ENCODE measurements at regions not wholly inside any gene's neighbourhood (a gene's known extent, or its start where the extent isn't known, plus 50 kb on each side); places are given as distances from the start of the nearest gene placed in this dataset.

GRCh38 chr13:109856350-109856749 lies 70.0 kb upstream of the IRS2 start:
- H3K4me3 Mint-ChIP-seq (ENCODE audit: unreplicated experiment): no peak overlapping the region
- no peak for DNase-seq (ENCODE audit: low spot score)
- H3K4me1 Mint-ChIP-seq (ENCODE audit: unreplicated experiment): no peaks in the 10 kb centered on the region
- no peak for TF ChIP-seq CTCF (IDR thresholded peaks at IDR 0.05; ENCODE audit: unreplicated experiment)
- peaks cover 4% of the 10 kb centered on the region for H3K27me3 Mint-ChIP-seq (ENCODE audit: unreplicated experiment)
- no peaks in the 10 kb centered on the region for H3K36me3 Mint-ChIP-seq (ENCODE audit: low read depth, unreplicated experiment)
- no peak overlapping the region for H3K27ac Mint-ChIP-seq (ENCODE audit: unreplicated experiment)
- H3K9me3 Mint-ChIP-seq (ENCODE audit: unreplicated experiment): no peaks in the 10 kb centered on the region

- no peak for DNase-seq (ENCODE audit: low spot score)
- Mint-ChIP-seq H3K36me3 (ENCODE audit: low read depth, unreplicated experiment) (no peaks in the 10 kb centered on the region), H3K9me3 (ENCODE audit: unreplicated experiment) (no peaks in the 10 kb centered on the region), H3K4me1 (ENCODE audit: unreplicated experiment) (peaks cover 2% of the 10 kb centered on the region), H3K4me3 (ENCODE audit: unreplicated experiment) (no peak overlapping the region), H3K27me3 (ENCODE audit: unreplicated experiment) (peaks cover 3% of the 10 kb centered on the region), H3K27ac (ENCODE audit: unreplicated experiment) (no peak overlapping the region)
- TF ChIP-seq CTCF (IDR thresholded peaks at IDR 0.05; ENCODE audit: unreplicated experiment): no peak
Observed at GRCh38 chr13:109853153-109853552, 66.8 kb upstream of the IRS2 start.

GRCh38 chr13:109846185-109846584 lies 59.8 kb upstream of the IRS2 start:
- DNase-seq (ENCODE audit: low spot score): no peak
- Mint-ChIP-seq H3K27me3 (ENCODE audit: unreplicated experiment) (peaks cover 7% of the 10 kb centered on the region), H3K4me3 (ENCODE audit: unreplicated experiment) (no peak overlapping the region), H3K27ac (ENCODE audit: unreplicated experiment) (no peak overlapping the region), H3K9me3 (ENCODE audit: unreplicated experiment) (no peaks in the 10 kb centered on the region), H3K36me3 (ENCODE audit: low read depth, unreplicated experiment) (no peaks in the 10 kb centered on the region), H3K4me1 (ENCODE audit: unreplicated experiment) (peaks cover 6% of the 10 kb centered on the region)
- TF ChIP-seq CTCF (IDR thresholded peaks at IDR 0.05; ENCODE audit: unreplicated experiment): no peak

GRCh38 chr13:109844396-109844795 lies 58.0 kb upstream of the IRS2 start:
- Mint-ChIP-seq H3K4me3 (ENCODE audit: unreplicated experiment) (no peak overlapping the region), H3K4me1 (ENCODE audit: unreplicated experiment) (peaks cover 15% of the 10 kb centered on the region), H3K27me3 (ENCODE audit: unreplicated experiment) (peaks cover 7% of the 10 kb centered on the region), H3K9me3 (ENCODE audit: unreplicated experiment) (no peaks in the 10 kb centered on the region), H3K36me3 (ENCODE audit: low read depth, unreplicated experiment) (no peaks in the 10 kb centered on the region), H3K27ac (ENCODE audit: unreplicated experiment) (no peak overlapping the region)
- no peak for TF ChIP-seq CTCF (IDR thresholded peaks at IDR 0.05; ENCODE audit: unreplicated experiment)
- DNase-seq (ENCODE audit: low spot score): no peak

GRCh38 chr13:109843695-109844094 lies 57.3 kb upstream of the IRS2 start:
- H3K4me3 Mint-ChIP-seq (ENCODE audit: unreplicated experiment): no peak overlapping the region
- H3K36me3 Mint-ChIP-seq (ENCODE audit: low read depth, unreplicated experiment): no peaks in the 10 kb centered on the region
- no peak overlapping the region for H3K27ac Mint-ChIP-seq (ENCODE audit: unreplicated experiment)
- H3K4me1 Mint-ChIP-seq (ENCODE audit: unreplicated experiment): peaks cover 15% of the 10 kb centered on the region
- DNase-seq (ENCODE audit: low spot score): no peak
- no peaks in the 10 kb centered on the region for H3K9me3 Mint-ChIP-seq (ENCODE audit: unreplicated experiment)
- TF ChIP-seq CTCF (IDR thresholded peaks at IDR 0.05; ENCODE audit: unreplicated experiment): no peak
- H3K27me3 Mint-ChIP-seq (ENCODE audit: unreplicated experiment): peaks cover 7% of the 10 kb centered on the region

Data from endothelial cell (in vitro differentiated cells).